Erythroblast (primary cell): ENCODE measurements at regions not wholly inside any gene's neighbourhood (a gene's known extent, or its start where the extent isn't known, plus 50 kb on each side); places are given as distances from the start of the nearest gene placed in this dataset.

Experiments
- GATA1 ChIP-seq: IDR thresholded peaks from 2 replicates; pipeline ENCODE4 v1.6.1; 2011; ENCODE audit warnings: low read depth, mild to moderate bottlenecking, control low read depth, low read length, moderate library complexity
- POLR2A ChIP-seq: IDR thresholded peaks from 2 replicates; pipeline ENCODE4 v1.6.1; 2011; ENCODE audit warnings: mild to moderate bottlenecking, low read length

GRCh38 chr5:97545446-97545845 lies 362.4 kb upstream of the RIOK2 start:
- no peak for TF ChIP-seq POLR2A
- TF ChIP-seq GATA1: no peak
